ENCODE measurements at regions not wholly inside any gene's neighbourhood (a gene's known extent, or its start where the extent isn't known, plus 50 kb on each side); places are given as distances from the start of the nearest gene placed in this dataset.

DNA sequence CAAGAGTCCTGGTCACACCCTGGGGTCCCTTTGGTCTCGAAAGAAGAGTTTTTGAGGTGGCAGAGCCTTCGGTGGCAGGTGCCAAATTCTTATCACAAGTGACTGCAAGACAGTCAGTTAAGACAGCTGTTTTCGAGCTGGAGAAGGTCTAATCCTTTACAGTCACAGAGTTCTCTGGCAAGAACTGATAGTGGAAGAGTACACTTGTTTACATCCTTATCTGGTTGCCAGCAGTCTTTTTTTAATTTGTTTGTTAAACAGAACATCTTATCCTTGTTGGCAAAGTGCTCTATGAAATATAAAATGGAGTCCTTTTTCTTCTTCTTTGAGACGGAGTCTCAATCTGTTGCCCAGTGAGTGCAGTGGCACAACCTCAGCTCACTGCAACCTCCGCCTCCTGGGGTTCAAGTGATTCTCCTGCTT lies 50.4 kb upstream of the ELOVL6 start:
- DNase-seq = no peak
- WGBS, 4 donors = 51 to 61% (median 56%) methylated on average over 5 of the region's 5 CpGs

More for the DNA sequence above, 50.4 kb upstream of the ELOVL6 start:
- H3K36me3 ChIP-seq = no peaks in the 10 kb centered on the region
- no peak for TF ChIP-seq POLR2A (IDR thresholded peaks at IDR 0.05)
- no peak for TF ChIP-seq CTCF (IDR thresholded peaks at IDR 0.05)
- no peaks in the 10 kb centered on the region for H3K4me1 ChIP-seq
- intact Hi-C loops (cut with DNase I) = no loop called here
- no peaks in the 10 kb centered on the region for H3K27me3 ChIP-seq
- H3K27ac ChIP-seq = no peak overlapping the region
- no peaks in the 10 kb centered on the region for H3K9me3 ChIP-seq
- ATAC-seq = no peak
- no peak overlapping the region for H3K4me3 ChIP-seq

Data from heart left ventricle (tissue), 16 donors.